CD4-positive, alpha-beta T cell treated with Interleukin-17A for 1 hour (primary cell): ENCODE measurements at regions not wholly inside any gene's neighbourhood (a gene's known extent, or its start where the extent isn't known, plus 50 kb on each side); places are given as distances from the start of the nearest gene placed in this dataset.

Source experiments
- DNase-seq: peaks from one replicate; pipeline ENCODE4 v3.0.0-alpha.2; 2020

DNA sequence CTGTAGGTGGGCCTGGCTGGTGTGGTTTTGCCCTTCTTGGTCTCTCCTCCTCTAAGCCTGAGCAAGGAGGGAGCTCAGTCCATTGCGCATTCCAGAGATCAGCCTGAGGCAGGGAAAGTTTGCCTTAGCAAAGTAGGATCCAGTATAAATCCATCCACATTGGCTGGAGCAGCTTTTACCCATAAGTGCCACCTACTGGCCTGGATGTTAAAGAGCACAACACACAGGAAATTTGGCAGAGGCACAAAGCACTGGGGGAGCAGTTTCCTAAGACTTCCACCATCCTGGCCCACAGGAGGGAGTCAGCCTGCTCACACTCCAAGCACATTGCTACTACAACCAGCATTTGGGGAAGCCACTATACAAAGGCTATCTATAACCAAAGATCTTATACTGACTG is 1124.2 kb downstream of the SLITRK1 start:
- DNase-seq, result no peak

DNA sequence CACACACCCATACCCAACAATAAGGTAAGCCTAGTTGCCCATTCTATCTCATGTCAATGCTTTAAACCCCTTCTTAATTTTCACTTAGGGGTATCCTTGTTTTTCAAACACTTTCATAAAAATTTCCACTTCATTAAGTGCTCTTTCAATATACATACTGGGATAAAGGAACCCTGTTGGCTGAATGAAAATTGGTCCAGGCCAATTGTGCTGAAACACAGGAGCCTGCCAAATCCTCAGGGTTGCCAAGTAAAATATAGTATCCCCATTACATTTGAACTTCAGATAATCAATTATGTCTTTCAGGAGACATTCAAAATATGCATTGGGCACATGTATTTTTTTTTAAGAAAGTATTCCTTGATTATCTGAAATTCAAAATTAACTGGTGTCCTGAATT is 1131.1 kb downstream of the SLITRK1 start:
- DNase-seq, result no peak

DNA sequence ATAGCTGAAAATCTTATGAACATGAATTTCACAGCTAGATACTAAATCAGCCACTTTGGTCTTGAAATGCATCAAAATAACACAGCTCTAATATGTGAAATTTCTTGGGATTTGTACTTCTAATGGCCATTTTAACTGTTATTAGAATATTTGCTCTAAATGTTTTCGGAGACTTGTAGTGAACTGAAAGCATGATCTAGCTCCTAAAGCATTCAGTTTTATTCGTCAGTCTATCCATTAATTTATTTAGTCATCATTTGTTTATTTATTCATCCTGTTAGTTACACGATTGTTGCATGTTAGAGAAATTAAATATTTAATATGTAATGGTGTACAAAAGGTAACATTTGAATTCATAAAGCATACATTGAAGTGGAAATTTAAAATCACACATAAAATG is 1132.7 kb downstream of the SLITRK1 start:
- DNase-seq, result no peak

DNA sequence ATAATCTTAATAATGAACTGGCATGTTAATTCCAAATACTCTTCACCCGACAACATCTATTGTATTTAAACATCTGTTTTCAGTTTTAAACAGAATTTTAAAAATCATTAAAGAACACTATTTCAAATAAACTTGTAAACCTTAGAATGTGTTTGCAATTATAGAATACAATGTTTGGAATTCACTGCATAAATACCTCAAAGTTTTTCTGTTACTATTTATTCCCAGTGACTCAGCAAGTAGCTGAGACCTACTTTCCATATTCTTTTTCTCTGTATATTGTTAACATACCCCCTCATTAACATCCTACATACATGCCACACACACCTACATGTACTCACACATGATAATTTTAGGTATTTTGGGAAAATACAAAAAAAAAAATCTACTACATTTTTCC is 1134.3 kb downstream of the SLITRK1 start:
- no peak for DNase-seq

DNA sequence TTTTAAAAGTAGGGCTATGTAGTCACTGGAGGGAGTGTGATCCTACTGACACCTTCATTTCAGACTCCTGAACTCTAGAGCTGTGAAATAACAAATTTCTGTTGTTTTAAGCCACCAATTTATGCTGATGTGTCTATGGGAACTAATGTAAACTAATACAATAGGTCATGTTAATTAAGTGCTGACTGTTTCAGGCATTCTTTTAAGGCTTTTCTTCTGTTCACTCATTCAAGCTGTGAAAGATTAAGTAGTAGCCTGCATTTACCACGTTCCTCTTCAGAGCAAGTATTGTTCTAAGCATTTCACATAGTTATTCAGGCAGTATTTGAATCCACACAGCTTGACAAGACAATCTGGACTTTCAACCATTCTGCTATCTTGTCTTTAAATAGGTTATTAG is 1135.0 kb downstream of the SLITRK1 start:
- no peak for DNase-seq

DNA sequence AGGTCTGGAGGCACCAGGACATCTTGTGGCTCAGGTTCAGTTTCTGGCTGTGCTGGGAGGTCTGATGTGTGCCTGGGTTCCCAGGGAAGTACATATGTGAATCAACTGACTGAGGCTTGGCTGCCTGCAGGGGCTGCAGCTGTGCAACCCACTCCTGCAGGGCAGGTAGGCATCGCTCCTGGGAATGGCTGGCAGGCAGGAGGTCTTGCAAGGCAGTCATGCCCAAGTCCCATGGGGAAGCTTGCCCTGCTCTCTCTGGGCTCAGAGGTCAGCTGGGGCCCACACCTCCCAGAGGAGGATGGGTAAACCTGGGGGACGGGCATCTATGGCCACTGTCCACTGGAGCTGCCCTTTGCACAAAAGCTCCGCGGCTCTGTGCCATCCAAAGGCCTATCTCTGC is 1141.8 kb downstream of the SLITRK1 start:
- DNase-seq, result no peak

DNA sequence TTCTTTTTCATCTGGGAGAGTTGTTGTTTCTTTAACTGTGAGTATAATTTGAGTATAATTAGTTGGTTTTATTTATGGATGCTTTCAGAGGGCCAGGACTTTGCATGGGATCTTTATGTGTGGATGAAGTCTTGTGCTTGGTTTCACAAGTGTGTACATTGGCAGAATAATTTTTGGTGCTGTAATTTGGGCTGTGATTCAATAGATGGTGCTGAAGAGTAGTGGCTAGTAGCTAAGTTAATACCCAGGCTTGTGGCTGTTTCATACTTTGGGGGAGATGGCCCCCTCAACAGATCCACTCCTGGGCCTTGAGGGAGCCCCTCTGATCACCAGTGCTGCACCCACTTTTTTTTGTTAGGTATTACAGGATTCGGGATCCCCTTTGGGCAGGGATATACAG is 1142.4 kb downstream of the SLITRK1 start:
- DNase-seq, result no peak

DNA sequence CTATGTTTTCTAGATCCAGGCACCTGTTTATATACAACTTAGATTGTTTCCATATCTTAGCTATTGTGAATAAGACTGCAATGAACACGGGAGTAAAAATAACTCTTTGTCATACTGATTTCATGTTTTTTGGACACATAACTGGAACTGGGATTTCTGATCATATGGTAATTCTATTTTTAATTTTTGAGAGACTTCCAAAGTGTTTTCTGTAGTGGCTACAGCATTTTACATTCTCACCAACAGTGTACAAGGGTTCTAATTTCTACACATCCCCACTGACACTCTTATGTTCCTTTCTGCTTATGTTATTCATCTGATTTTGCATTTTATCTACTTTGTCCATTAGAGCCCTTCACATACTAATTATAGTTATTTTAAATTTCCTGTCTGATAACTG is 1152.9 kb downstream of the SLITRK1 start:
- DNase-seq, result no peak

DNA sequence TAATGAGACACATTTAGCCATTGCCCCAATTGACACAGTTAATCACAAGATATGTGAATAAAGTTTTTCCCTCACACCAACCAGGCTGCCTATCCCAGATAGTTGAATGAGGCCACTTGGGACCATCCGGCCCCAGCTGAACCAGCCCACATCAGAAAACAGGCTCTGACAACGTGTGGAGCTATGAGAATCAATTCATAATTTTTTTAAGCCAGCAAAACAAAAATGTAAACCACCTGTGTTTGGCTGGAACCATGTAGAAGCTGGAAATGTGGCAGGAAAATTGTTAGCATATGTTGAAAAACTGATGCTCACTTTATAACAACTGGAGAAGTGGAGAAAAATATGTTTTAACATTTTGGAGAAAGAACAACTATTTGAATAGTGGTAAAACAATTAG is 1161.3 kb downstream of the SLITRK1 start:
- no peak for DNase-seq

DNA sequence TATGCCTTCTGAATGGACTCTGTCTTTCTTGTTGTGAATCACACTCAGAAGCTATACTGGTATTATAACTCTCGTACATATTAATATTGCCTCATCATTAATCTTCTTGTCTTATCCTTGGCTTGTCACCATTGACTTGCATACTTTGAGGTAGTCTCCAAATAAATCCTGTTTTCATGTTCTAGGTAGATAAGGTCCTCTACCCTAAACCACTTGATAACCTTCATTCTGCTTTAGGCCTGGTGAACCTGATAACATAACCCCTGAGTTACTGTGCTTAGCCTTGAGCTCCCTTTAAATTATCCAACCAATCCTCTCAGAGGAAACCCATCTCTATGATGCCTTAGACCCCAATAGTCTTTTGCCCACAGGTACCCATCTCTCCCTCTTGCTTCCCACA is 1162.3 kb downstream of the SLITRK1 start:
- no peak for DNase-seq

DNA sequence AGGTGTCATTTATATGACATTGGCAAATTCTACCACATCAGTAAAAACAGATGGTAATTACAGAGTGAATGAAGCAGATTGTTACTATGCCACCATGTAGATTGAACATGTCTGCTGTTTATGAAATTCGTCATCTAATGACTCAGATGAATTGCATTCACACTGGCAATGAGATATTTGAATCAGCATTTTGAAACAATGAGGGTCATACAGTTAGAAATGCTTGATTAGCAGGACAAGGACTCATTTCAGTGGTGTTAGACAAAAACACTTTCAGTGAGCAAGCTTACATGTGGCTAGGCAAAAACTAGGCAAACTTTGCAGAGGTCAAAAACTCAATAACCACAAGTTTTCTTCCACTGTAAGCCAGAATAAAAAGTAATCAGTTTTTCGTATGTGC is 1165.0 kb downstream of the SLITRK1 start:
- no peak for DNase-seq

DNA sequence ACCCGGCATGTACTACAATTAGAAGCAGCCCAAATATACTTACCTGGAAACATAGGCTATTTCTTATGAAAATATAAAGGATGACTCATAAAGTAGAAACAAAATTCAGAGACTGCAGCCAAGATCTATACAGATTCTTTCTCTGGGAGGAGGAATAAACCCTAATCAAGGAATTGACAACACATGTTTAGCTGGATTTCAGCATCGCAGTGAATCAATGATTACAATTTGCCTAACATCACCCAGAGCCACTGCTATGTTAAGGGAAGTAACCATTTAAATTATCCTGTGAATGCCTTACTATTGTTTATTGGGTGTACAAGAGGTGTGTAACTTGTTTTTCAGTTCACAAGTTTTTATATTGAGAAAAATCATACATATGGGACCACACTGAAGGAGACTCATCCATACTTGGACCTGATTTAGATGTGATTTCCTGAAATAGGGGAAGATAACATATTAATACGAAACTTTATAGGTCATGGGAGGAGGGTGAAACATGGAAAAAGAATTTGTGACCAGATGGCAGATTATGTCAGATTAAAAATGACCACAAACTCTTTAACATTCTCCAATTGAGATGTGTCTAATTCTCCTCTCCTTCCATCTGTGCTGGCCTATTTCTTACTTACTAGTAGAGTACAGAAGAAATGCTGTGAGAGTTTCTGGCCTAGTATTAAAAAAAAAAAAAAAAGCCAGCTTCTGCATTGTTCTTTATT is 1168.4 kb downstream of the SLITRK1 start:
- no peak for DNase-seq

DNA sequence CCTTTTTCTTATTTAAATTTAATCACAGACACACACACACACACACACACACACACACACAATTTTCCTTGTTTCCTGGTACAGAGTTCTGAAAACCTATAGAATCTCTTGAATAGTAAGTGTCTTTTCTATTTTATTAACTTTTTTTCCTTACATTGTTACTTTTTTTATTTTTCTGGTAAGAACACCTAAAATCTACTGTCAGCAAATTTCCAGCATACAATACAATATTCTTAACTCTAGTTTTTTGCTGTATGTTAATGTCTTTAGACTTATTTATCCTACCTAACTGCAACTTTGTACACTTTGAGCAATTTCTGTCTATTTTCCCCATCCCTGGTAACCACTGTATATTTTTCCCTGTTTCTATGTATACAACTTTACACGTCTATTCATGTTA is 1179.8 kb downstream of the SLITRK1 start:
- no peak for DNase-seq

DNA sequence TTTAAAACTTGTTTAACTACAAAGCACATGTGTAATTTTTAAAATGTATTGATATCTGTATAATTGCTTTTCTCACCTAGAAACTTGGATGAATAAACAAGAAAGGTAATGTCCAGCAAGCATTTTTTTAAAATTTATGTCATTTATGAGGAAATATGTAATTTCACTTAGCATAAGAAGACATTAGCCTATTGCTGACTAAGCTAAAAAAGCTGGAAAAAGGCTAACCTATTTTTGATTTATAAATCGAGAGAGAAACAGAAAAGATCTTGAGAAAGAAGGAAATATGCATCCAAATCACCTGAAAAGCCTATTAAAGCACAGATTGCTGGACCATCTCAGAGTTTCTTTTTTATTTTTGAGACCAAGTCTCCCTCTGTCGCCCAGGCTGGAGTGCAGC is 1181.3 kb downstream of the SLITRK1 start:
- DNase-seq, result no peak

DNA sequence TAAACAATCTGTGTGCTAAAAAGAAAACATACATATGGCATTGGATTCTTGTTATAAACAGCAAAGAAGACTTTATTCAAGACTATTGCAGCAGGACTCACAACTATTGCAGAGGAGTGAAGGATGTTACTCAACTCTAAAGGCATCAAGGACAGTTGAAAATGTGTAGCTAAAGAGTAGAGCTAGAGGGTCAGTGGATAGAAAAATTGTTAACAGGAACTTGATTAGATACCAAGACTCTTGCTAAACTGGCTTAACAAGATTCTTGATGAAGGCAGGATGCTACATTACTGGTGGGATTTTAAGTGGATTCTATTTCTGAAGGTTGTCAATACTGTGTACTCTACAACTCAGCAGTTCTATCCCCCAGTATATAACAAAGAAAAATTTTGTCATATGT is 1183.3 kb downstream of the SLITRK1 start:
- no peak for DNase-seq

DNA sequence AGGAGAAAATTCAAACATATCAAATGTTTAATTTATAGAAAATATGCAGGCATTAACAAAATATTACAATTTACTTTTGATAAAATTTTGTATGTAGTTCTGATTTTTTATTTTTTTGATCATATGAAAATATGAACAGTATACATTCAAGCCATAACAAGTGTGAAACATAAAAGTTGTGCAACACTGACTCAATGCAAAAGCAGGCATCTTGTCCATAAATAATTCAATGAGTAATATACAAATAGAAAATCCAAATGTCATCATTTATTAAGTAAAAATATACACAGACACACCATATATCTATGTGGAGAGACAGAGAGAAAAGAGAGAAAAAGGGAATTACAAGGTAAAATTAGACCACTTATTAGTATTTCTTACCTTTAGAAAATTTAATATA is 1183.9 kb downstream of the SLITRK1 start:
- DNase-seq, result no peak

DNA sequence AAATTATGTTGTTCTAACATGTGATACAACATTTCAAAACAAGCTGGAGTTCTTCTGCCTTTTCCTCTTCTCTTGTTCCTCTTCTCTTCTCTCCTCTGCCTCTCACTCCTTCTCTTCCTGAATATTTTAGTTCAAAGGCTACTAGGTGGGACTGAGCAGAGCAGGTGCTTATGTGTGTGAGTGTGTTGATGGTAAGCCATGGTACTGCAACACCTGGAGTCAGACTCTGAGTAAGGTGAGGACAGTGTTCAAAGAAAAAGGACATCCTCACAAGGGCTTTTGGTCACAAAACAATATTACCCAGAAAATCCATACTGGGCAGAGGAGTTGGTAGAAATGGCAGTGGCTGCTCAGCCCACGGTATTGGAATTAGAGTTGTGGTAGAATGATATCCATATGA is 1188.7 kb downstream of the SLITRK1 start:
- no peak for DNase-seq

DNA sequence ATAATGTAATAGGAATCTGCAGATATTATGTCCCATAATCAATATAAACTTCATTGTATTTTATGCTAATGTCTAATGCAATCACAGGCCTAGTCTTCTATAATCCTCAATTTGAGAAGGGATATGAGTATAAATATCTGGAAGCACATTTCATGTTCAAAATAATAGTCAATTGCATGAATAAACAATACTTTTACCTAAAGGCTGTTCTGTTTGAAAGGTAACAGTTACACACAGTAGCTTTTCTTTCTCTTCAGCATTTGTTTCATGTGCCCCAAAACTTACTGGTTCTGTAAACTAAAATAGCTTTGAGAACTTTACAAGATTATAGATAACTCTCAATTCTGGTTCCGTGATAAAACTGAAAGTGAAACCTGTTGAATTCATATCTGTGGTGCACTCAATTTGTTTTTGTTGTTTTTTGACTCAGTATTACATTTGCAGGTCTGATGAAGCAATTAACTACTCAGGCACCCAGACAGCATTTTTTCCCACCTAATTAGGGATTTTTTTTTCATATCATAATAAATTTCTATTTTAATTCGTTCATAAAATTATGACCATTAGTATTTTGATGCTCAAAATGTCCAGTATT is 1193.8 kb downstream of the SLITRK1 start:
- DNase-seq, result peak; percentile 40

DNA sequence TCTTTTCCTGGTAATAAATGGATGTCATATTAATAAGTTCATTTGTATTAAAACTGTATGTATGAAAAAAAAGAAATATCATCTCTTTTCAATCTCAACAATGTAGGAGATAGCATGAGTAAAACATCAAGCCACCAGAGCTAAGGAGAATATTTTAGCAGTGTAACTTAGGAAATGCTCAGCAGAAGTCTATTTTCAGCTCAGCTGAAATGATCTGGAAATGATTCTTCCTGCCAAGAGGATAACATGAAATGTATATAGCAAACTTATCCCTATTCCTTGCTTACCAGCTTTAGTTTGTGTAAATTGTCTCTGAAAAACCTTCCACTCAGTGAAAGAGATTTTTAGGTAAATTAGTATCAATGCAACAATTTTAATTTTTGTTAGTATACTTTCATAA is 1194.4 kb downstream of the SLITRK1 start:
- no peak for DNase-seq

DNA sequence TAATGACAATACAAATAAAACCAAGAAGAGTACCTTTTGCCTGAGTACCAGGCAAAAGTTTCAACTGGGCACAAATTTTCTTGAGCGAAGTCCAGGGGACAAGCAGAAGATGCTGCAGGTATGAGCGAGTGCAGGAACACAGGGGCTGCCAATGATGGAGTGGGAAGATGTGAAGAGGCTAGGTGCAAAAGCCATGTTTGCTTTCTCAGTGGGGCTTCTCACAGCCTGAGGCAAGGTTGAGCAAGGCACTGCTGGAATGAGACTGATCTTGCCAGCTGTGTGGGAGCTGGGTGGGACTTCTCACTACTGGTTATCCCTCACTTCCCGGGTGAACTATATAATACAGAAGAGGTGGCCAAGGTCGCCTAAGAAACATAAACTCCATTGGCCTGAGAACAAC is 1200.7 kb downstream of the SLITRK1 start:
- no peak for DNase-seq

DNA sequence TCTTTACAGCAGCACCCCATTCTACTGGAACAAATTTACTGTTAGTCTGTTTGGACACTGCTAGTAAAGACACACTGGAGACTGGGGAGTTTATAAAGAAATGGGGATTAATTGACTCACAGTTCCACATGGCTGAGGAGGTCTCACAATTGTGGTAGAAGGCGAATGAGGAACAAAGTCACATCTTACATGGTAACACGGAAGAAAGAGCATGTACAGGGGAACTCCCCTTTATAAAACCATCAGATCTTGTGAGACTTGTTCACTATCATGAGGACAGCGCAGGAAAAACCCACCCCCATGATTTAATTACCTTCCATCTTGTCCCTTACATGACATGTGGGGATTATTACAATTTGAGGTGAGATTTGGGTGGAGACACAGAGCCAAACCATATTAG is 1204.2 kb downstream of the SLITRK1 start:
- DNase-seq, result no peak

DNA sequence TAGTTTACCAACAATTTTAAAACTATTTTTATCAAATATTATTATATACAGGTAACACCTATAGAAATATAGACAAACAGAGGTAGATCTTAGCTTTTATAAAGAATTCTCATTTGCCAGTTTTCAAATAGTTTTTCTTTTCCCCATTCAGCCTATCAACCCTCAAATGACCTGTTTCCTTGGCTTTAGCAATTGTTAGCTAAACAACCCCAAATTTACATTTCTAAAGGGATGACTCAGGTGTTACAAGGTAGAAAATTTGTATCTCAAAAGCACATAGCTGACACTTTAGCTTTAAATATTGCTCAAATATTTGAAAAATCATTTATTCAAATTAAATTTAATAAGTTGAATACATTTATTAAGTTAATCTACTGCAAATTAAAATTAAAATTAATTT is 1207.2 kb downstream of the SLITRK1 start:
- DNase-seq, result no peak

DNA sequence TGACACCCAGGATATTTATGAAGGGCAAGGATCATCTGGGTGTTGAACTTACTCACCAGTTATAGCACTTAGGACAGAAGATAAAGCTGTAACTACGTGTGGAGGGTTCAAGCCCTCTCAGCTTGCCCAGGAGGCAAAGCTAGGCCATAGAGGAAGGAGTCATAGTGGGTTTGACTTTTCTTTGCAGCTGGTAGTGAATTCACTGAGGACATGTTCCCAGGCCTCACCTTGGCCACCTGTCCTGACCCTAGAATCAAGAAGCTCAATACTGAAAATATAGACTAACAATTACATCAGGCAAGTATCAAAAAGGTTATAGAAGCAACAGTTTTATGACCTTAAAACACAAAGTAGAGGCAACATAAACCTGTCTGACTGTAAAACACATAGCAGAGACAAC is 1207.7 kb downstream of the SLITRK1 start:
- no peak for DNase-seq

DNA sequence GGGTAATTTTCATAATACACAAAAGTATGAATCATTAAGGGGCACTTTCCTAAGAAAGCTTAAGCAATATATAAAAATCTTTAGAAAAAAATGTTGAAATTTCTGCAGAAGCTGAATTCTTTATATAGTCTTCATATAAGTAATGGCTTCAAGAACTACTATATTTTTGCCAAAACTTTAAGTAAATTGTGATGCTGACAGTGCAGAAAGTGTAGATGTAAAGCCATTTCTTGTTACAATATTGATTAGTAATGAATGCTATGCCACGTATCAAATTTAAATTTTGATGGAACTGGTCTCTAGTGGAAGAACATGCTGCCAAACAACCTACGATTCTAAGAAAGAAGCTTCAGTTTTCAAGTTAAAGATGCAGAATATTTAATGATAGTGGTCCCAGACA is 1210.0 kb downstream of the SLITRK1 start:
- DNase-seq, result no peak

DNA sequence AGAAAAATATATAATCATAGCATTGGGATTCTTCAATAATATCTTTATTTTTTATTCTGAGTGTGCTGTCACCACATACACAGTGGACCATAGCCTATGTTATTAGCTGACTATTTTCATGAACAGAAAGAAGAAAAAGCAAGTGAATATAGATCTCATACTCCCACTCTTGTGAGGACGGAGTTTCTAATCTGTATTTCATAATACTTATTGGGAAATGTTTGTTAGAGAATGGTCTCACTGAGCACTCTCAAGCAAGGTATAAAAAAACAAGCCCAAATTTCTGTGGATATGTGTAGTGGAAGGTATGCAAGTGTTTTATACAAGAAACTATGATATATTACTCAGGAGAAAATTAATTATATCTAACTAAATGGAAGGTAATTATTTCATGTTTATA is 1218.1 kb downstream of the SLITRK1 start:
- DNase-seq, result no peak
